Astrocyte of the cerebellum (primary cell): ENCODE measurements at regions not wholly inside any gene's neighbourhood (a gene's known extent, or its start where the extent isn't known, plus 50 kb on each side); places are given as distances from the start of the nearest gene placed in this dataset.

Experiments
- DNase-seq: peaks from one replicate; pipeline ENCODE4 v3.0.0-alpha.2; 2011; ENCODE audit warnings: low read depth
- H3K4me3 ChIP-seq: 2 replicates; pipeline ENCODE4 v1.5.1; 2011; ENCODE audit warnings: mild to moderate bottlenecking, low read depth, low read length, moderate library complexity
- in situ Hi-C: cut with HindIII; loops from 2 replicates; pipeline ENCODE4 v1.10.0; 2017; ENCODE audit warnings: low sequenced_read_pairs
- TF ChIP-seq, protein P1 (sequence below): IDR thresholded peaks from 2 replicates; pipeline ENCODE4 v1.5.1; 2012; ENCODE audit warnings: low read length, low read depth, moderate library complexity, mild to moderate bottlenecking; ENCODE audit errors: missing control alignments

- TF ChIP-seq, protein P1, sequence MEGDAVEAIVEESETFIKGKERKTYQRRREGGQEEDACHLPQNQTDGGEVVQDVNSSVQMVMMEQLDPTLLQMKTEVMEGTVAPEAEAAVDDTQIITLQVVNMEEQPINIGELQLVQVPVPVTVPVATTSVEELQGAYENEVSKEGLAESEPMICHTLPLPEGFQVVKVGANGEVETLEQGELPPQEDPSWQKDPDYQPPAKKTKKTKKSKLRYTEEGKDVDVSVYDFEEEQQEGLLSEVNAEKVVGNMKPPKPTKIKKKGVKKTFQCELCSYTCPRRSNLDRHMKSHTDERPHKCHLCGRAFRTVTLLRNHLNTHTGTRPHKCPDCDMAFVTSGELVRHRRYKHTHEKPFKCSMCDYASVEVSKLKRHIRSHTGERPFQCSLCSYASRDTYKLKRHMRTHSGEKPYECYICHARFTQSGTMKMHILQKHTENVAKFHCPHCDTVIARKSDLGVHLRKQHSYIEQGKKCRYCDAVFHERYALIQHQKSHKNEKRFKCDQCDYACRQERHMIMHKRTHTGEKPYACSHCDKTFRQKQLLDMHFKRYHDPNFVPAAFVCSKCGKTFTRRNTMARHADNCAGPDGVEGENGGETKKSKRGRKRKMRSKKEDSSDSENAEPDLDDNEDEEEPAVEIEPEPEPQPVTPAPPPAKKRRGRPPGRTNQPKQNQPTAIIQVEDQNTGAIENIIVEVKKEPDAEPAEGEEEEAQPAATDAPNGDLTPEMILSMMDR: no peak
- no peak for DNase-seq
- H3K4me3 ChIP-seq: no peak overlapping the region
- in situ Hi-C loops: no loop called here
These were observed 878.8 kb downstream of the C4orf33 start for GRCh38 chr4:129974730-129975129.

- in situ Hi-C loops: no loop called here
- no peak for DNase-seq
- TF ChIP-seq, protein P1: no peak
- no peak overlapping the region for H3K4me3 ChIP-seq
These were observed 882.4 kb downstream of the C4orf33 start for GRCh38 chr4:129978315-129978714.

DNA sequence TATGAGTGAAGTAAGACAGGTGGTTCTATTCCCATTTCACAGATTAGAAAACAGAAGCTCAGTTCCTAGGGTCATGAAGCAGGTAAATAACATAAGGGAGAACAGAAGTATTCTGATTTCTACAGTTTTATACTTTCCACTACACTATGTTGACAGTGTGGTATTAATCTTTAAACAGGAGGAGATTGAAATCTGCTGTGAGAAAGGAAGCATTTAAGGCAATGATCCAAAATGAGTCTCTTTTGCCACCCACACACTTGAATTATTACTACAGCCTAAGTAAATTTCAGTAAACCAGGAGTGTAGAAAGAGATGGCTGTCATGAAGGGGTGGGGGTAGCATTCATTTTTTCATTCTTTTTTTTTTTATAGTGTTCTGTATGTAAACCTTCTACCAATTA lies 893.0 kb downstream of the C4orf33 start:
- no peak for DNase-seq
- H3K4me3 ChIP-seq: no peak overlapping the region
- TF ChIP-seq, protein P1: no peak
- in situ Hi-C loops: no loop called here

DNA sequence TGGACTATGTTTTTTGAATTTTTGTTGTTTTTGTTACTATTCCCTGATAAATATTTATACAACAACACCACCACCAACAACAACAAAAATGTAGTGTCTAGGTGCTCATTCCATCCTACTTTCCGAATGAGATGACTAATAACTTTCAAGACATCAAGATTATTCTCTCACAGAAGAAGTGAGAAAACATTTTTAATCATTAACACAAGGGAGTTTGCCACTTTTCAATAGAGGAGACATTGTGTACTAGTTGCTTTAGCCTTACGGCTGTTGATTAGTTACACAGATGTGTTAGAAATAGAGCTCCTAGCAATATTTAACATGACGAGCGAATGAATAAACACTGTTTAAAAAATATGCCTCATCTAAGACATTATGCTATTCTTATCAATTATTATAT lies 898.8 kb downstream of the C4orf33 start:
- no peak for DNase-seq
- H3K4me3 ChIP-seq: no peak overlapping the region
- in situ Hi-C loops: no loop called here

DNA sequence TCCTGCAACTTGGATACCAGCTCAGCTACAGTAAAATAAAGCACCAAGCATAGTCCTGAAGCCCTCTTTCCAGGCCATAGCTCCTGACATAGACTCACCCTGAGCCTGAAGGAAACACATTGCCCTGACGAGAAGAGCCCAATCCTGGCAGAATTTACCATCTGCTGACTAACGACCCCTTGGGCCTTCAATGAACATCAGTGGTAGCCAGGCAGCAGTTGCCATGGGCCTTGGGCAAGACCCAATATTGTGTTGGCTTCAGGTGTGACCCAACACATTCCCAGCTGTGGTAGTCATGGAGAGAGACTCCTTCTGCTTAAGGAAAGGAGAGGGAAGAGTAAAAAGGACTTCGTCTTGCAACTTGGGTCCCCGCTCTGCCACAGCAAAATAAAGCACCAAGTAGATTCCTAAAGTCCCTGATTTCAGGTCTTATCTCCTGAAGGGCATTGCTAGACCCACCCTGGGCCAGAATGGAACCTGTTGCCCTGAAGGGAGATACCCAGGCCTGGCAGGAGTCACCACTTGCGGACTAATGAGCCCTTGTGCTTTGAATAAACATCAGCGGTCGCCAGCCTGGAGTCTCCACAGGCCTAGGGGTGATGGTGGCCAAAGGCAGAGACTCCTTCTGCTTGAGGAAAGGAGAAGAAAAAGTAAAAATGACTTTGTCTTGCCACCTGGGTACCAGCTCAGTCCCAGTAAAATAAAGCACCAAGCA lies 902.6 kb downstream of the C4orf33 start:
- H3K4me3 ChIP-seq: no peak overlapping the region
- TF ChIP-seq, protein P1: no peak
- in situ Hi-C loops: no loop called here
- no peak for DNase-seq

More for the DNA sequence above, 898.8 kb downstream of the C4orf33 start:
- TF ChIP-seq, protein P1: no peak

DNA sequence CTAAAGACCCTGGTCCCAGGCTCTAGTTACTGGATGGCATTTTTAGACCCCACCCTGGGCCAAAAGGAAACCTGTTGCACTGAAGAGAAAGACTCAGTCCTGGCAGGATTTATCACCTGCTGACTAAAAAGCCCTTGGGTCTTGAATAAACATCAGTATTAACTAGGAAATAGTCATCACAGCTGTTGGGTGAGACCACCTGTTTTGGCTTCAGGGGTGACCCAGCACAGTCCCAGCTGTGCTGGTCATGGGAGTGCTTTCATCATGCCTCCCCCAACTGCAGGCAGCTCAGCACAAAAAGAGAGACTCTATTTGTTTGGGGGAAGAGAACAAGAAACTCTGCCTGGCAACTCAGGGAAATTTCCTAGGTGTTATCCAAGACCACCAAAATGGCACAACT lies 903.2 kb downstream of the C4orf33 start:
- TF ChIP-seq, protein P1: no peak
- no peak for DNase-seq

More for the DNA sequence above, 903.2 kb downstream of the C4orf33 start:
- no peak overlapping the region for H3K4me3 ChIP-seq
- in situ Hi-C loops: no loop called here
